LNCAP (cell line): ENCODE measurements at regions not wholly inside any gene's neighbourhood (a gene's known extent, or its start where the extent isn't known, plus 50 kb on each side); places are given as distances from the start of the nearest gene placed in this dataset.

Experiments
- TF ChIP-seq, protein P1 (sequence below): fragments of 450-650 bp; IDR thresholded peaks from 2 replicates; pipeline ENCODE4 v1.5.1; 2017; ENCODE audit warnings: mild to moderate bottlenecking

DNA sequence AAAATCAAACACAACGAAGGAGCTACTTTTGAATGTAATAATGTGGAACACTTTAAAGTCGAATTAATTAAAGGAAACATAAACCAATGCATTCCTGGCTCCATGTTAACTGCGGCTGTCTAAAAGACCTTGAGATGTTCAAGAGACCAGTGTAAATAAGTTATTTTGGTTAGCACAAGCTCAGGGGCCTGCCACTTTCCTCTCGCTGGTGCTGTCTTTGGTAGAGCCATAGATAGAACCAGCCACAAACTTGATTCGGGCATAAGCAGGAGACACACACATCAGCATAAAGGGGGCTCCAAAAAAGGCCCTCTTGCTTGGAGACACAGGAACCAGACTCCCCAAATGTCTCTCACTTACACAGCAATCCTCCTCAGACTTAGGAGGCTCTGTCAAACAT lies 121.6 kb upstream of the TBX20 start:
- TF ChIP-seq, protein P1, sequence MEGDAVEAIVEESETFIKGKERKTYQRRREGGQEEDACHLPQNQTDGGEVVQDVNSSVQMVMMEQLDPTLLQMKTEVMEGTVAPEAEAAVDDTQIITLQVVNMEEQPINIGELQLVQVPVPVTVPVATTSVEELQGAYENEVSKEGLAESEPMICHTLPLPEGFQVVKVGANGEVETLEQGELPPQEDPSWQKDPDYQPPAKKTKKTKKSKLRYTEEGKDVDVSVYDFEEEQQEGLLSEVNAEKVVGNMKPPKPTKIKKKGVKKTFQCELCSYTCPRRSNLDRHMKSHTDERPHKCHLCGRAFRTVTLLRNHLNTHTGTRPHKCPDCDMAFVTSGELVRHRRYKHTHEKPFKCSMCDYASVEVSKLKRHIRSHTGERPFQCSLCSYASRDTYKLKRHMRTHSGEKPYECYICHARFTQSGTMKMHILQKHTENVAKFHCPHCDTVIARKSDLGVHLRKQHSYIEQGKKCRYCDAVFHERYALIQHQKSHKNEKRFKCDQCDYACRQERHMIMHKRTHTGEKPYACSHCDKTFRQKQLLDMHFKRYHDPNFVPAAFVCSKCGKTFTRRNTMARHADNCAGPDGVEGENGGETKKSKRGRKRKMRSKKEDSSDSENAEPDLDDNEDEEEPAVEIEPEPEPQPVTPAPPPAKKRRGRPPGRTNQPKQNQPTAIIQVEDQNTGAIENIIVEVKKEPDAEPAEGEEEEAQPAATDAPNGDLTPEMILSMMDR = no peak

DNA sequence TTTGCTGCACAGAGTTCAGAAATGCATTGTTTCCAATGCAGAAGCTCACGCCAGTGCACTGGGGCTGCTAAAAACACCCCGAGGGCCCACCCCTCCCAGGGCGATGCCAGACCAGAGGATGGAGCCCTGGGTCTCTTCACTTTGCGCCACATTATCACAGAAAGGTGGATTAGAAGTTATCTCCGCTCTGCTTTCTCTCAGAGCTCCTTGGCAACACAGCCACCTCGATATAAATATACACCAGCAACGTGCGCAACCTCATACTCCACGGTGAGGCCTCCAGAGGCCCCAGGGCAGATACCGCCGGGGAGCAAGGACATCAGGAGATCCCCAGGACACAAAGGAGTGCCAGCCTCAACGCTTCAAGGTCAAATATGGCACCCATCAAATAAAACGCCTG lies 121.0 kb upstream of the TBX20 start:
- TF ChIP-seq, protein P1 = no peak

DNA sequence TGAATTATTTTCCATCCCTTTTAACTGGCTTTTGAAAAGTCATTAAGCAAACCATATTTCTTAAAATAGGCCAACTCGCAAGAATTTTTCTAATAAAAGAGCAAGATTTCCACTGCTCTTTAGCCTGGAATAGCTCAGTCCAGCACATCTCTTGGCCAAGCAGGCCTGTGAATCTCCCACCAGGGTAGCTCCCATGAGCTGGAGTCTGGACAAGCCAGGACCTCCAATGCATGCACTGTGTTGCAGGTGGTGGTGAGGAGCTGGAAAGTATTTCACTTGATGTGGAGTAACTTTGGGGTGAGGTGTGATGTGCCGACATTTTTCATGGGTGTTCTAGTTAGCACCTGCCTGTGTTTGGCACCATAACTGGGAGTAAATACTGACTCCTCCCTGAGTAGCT lies 117.3 kb upstream of the TBX20 start:
- TF ChIP-seq, protein P1 = no peak

DNA sequence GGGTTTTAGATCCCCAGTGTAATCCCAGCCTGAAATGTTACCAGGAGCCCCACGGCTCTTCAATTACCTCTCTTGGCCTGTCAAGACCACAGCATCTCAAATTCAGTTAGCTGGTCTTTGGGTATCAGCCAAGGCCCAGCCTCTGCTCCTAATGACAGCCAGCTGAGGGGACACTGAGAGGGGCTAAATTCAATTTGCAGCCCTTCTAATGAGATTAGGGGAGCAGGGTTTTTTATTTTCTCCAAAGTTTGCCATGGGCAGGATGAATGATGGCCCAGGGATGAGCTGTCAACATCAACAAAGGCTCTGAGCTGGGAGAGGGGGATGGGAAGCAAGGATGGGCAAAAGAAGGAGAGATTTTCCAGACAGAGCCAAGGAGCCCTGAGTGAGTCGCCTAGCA lies 116.8 kb upstream of the TBX20 start:
- TF ChIP-seq, protein P1 = no peak

DNA sequence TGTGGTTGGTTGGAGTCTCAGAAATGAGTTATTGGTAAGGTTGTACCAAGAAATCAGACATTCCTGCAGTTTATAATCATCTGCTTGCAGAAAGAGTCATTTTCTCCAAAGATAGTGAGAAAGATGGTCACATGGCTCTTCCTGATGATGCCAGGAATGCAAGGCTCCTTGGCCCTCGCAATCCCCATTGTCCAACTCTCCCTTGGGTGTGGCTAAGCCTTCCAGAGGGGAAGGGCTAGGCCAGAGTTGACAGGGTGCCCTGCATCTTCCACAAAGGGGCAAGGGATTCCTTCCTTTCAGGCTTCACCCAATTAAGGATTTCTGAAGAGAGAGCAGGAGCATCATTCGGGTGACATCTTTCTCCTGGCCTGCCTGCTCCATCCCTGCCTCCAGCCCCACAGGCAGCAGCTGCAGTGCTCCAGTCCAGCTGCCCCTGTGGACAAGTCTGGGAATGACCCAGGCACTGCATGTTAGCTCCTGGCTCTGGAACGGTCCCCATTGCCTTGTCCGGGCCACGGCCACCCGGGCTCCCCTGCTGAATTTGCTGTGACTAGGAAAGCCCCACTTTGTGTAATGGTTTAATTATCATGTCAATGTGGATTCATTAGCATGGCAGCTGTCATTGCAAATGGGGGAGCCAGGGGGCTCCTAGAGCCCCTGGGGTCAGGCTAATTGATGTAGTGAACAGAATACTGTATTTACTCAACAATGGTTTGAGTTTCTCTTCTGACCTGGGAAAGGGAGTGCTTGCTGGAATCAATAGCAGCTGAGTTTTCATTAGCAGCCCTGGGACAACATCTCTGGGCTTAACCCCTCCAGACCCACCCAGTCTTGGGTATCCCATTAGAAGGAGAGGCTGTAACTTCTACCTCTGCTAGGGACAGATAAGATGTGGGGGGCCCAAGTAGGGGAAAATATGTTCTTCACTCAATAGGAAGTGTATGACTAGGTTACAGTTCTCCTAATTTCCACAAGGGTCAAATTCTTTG lies 112.6 kb upstream of the TBX20 start:
- TF ChIP-seq, protein P1 = no peak

DNA sequence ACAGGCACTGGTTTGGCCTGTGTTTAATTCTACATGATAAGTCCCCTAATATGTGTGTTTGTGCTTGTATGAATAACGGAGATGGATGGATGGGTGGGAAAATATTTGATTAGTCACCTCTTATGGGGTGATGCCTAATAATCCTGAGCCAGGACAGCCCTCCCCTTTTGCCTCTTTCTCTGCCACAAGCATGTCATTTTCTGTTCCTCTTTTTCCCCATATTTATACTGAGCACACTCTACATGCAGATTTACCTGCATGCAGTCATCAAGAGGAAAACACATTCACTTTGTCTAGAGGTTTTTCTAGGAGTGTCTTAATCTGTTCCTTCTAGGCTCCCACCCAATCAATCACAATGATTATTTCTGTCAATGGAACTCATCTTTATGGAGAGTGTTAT lies 111.6 kb upstream of the TBX20 start:
- TF ChIP-seq, protein P1 = no peak

DNA sequence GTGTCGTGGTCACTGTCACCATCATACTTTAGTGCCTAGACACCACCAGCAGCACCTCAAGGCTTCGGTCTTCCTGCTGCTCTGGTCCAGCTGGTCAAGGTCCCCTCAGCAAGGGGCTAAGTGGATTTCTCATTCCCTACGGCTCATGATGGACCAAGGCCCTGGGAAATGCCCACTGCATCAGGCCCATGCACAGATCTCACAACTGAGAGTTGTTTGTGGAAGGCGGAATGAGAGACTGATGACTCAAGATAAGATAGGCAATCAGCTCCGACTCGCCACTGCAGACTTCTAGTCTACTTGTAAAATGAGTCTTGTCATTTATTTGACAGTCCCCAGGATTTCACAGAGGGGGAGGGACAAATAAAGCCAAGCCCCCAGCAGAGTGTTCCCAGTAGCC lies 108.4 kb upstream of the TBX20 start:
- TF ChIP-seq, protein P1 = no peak
